Type B pancreatic cell (in vitro differentiated cells): ENCODE measurements at regions not wholly inside any gene's neighbourhood (a gene's known extent, or its start where the extent isn't known, plus 50 kb on each side); places are given as distances from the start of the nearest gene placed in this dataset.

Experiments used
- DNase-seq: peaks from one replicate; pipeline ENCODE4 v3.0.0; 2021; ENCODE audit warnings: mixed read lengths; ENCODE audit not compliant: unreplicated experiment; ENCODE audit errors: extremely low spot score
- H3K27ac Mint-ChIP-seq: 2 replicates; pipeline ENCODE4 v1.8.0; 2021; ENCODE audit warnings: mild to moderate bottlenecking, mixed read lengths
- H3K27me3 Mint-ChIP-seq: 2 replicates; pipeline ENCODE4 v1.8.0; 2021; ENCODE audit warnings: mixed read lengths
- H3K36me3 Mint-ChIP-seq: 2 replicates; pipeline ENCODE4 v1.8.0; 2021; ENCODE audit warnings: mixed read lengths
- H3K4me1 Mint-ChIP-seq: one replicate; pipeline ENCODE4 v1.8.0; 2021; ENCODE audit warnings: mixed read lengths; ENCODE audit not compliant: unreplicated experiment
- H3K4me3 Mint-ChIP-seq: 2 replicates; pipeline ENCODE4 v1.8.0; 2021; ENCODE audit warnings: mild to moderate bottlenecking, mixed read lengths
- H3K9me3 Mint-ChIP-seq: 2 replicates; pipeline ENCODE4 v1.8.0; 2021; ENCODE audit warnings: mixed read lengths
- CTCF ChIP-seq: fragments of 200-600 bp; sonication (generic); conservative IDR thresholded peaks from 2 replicates; pipeline ENCODE4 v1.5.0; 2021; ENCODE audit warnings: antibody characterized with exemption, mild to moderate bottlenecking

GRCh38 chr14:86521031-86521730 lies 991.2 kb downstream of the FLRT2 start:
- Mint-ChIP-seq H3K27ac (no peak overlapping the region), H3K36me3 (no peaks in the 10 kb centered on the region), H3K27me3 (no peaks in the 10 kb centered on the region), H3K9me3 (no peaks in the 10 kb centered on the region), H3K4me3 (no peak overlapping the region), H3K4me1 (peaks cover 42% of the 10 kb centered on the region)
- DNase-seq = no peak
- no peak for TF ChIP-seq CTCF

GRCh38 chr14:86518298-86518697 lies 988.4 kb downstream of the FLRT2 start:
- DNase-seq = no peak
- Mint-ChIP-seq H3K27ac (no peak overlapping the region), H3K36me3 (no peaks in the 10 kb centered on the region), H3K27me3 (no peaks in the 10 kb centered on the region), H3K4me3 (no peak overlapping the region), H3K4me1 (peaks cover 42% of the 10 kb centered on the region), H3K9me3 (peaks cover 4% of the 10 kb centered on the region)
- TF ChIP-seq CTCF = no peak

- H3K27ac Mint-ChIP-seq = no peak overlapping the region
- no peaks in the 10 kb centered on the region for H3K27me3 Mint-ChIP-seq
- TF ChIP-seq CTCF = no peak
- no peaks in the 10 kb centered on the region for H3K36me3 Mint-ChIP-seq
- no peak for DNase-seq
- peaks cover 33% of the 10 kb centered on the region for H3K4me1 Mint-ChIP-seq
- no peak overlapping the region for H3K4me3 Mint-ChIP-seq
- peaks cover 4% of the 10 kb centered on the region for H3K9me3 Mint-ChIP-seq
Measured at GRCh38 chr14:86515195-86515594, 985.3 kb downstream of the FLRT2 start.

GRCh38 chr14:86513564-86513963 lies 983.6 kb downstream of the FLRT2 start:
- H3K4me3 Mint-ChIP-seq = no peak overlapping the region
- H3K9me3 Mint-ChIP-seq = peaks cover 4% of the 10 kb centered on the region
- TF ChIP-seq CTCF = no peak
- H3K36me3 Mint-ChIP-seq = no peaks in the 10 kb centered on the region
- DNase-seq = no peak
- H3K27me3 Mint-ChIP-seq = no peaks in the 10 kb centered on the region
- H3K4me1 Mint-ChIP-seq = peaks cover 23% of the 10 kb centered on the region
- no peak overlapping the region for H3K27ac Mint-ChIP-seq

- H3K9me3 Mint-ChIP-seq = peaks cover 4% of the 10 kb centered on the region
- H3K4me1 Mint-ChIP-seq = peaks cover 18% of the 10 kb centered on the region
- H3K36me3 Mint-ChIP-seq = no peaks in the 10 kb centered on the region
- TF ChIP-seq CTCF = no peak
- no peak overlapping the region for H3K4me3 Mint-ChIP-seq
- H3K27me3 Mint-ChIP-seq = no peaks in the 10 kb centered on the region
- no peak for DNase-seq
- no peak overlapping the region for H3K27ac Mint-ChIP-seq
Measured at GRCh38 chr14:86513056-86513455, 983.1 kb downstream of the FLRT2 start.
